Neural cell (in vitro differentiated cells): ENCODE measurements at regions not wholly inside any gene's neighbourhood (a gene's known extent, or its start where the extent isn't known, plus 50 kb on each side); places are given as distances from the start of the nearest gene placed in this dataset.

Source experiments
- H2AFZ ChIP-seq: fragments of 200-600, 300-800 bp; sonication (generic), shearing (Covaris generic); 2 replicates; pipeline ENCODE4 v1.6.0; 2014; ENCODE audit warnings: low read depth, mild to moderate bottlenecking, antibody characterized with exemption, low read length, moderate library complexity
- H3F3A ChIP-seq: fragments of 200-600 bp; shearing (Covaris generic); 2 replicates; pipeline ENCODE4 v1.6.1; 2016; ENCODE audit warnings: mild to moderate bottlenecking, moderate library complexity, mixed read lengths, antibody characterized with exemption, low read length; ENCODE audit not compliant: insufficient read depth, poor library complexity, severe bottlenecking
- H3K27ac ChIP-seq: fragments of 200-600, 300-800 bp; sonication (generic), shearing (Covaris generic); 2 replicates; pipeline ENCODE4 v1.5.1; 2014; ENCODE audit warnings: mild to moderate bottlenecking, low read length, moderate library complexity
- H3K27me3 ChIP-seq: fragments of 300-800, 200-600 bp; sonication (generic), shearing (Covaris generic); 2 replicates; pipeline ENCODE4 v1.6.0; 2014; ENCODE audit warnings: mild to moderate bottlenecking, low read depth, low read length, moderate library complexity; ENCODE audit not compliant: insufficient read depth
- H3K36me3 ChIP-seq: fragments of 300-800, 200-600 bp; sonication (generic), shearing (Covaris generic); 2 replicates; pipeline ENCODE4 v1.5.1; 2014; ENCODE audit warnings: mild to moderate bottlenecking, antibody characterized with exemption, low read length, moderate library complexity; ENCODE audit not compliant: insufficient read depth
- H3K4me2 ChIP-seq: fragments of 300-800, 200-600 bp; sonication (generic), shearing (Covaris generic); 2 replicates; pipeline ENCODE4 v1.6.0; 2014; ENCODE audit warnings: mild to moderate bottlenecking, low read length
- H3K4me3 ChIP-seq: fragments of 300-800, 200-600 bp; sonication (generic), shearing (Covaris generic); 2 replicates; pipeline ENCODE4 v1.5.1; 2014; ENCODE audit warnings: mild to moderate bottlenecking, low read length, moderate library complexity
- H3K79me2 ChIP-seq: fragments of 200-600 bp; shearing (Covaris generic); replicated peaks from 2 replicates; pipeline ENCODE4 v1.6.0; 2014; ENCODE audit warnings: mild to moderate bottlenecking, low read length, moderate library complexity; ENCODE audit not compliant: insufficient read depth
- H3K9ac ChIP-seq: fragments of 300-800, 200-600 bp; sonication (generic), shearing (Covaris generic); 2 replicates; pipeline ENCODE4 v1.6.1; 2016; ENCODE audit warnings: mild to moderate bottlenecking, low read length, mixed read lengths
- H3K9me2 ChIP-seq: fragments of 200-600 bp; shearing (Covaris generic); 2 replicates; pipeline ENCODE4 v1.6.1; 2016; ENCODE audit warnings: mild to moderate bottlenecking, low read length, mixed read lengths; ENCODE audit not compliant: insufficient read depth
- H3K9me3 ChIP-seq: fragments of 200-600, 300-800 bp; sonication (generic), shearing (Covaris generic); 2 replicates; pipeline ENCODE4 v1.6.1; 2016; ENCODE audit warnings: mild to moderate bottlenecking, mixed run types, low read length, moderate library complexity, mixed read lengths
- H4K20me1 ChIP-seq: fragments of 200-600 bp; shearing (Covaris generic); 2 replicates; pipeline ENCODE4 v1.6.1; 2016; ENCODE audit warnings: mild to moderate bottlenecking, mixed run types; ENCODE audit not compliant: insufficient read depth
- EP300 ChIP-seq: fragments of 450-650 bp; conservative IDR thresholded peaks from 2 replicates; pipeline ENCODE4 v1.6.1; 2014; ENCODE audit warnings: antibody characterized with exemption, mild to moderate bottlenecking, moderate library complexity; ENCODE audit not compliant: poor library complexity, severe bottlenecking
- EZH2 ChIP-seq: fragments of 200-600, 300-800 bp; shearing (Covaris generic), sonication (generic); IDR thresholded peaks from 2 replicates; pipeline ENCODE4 v1.6.1; 2014; ENCODE audit warnings: antibody characterized with exemption, low read length, borderline replicate concordance, mild to moderate bottlenecking; ENCODE audit not compliant: insufficient read depth, poor library complexity, severe bottlenecking
- MXI1 ChIP-seq: fragments of 450-650 bp; conservative IDR thresholded peaks from 2 replicates; pipeline ENCODE4 v1.6.1; 2014; ENCODE audit warnings: antibody characterized with exemption, mild to moderate bottlenecking; ENCODE audit not compliant: poor library complexity, severe bottlenecking
- POLR2AphosphoS5 ChIP-seq: IDR thresholded peaks from 2 replicates; pipeline ENCODE4 v1.6.1; 2012
- RAD21 ChIP-seq: fragments of 450-650 bp; conservative IDR thresholded peaks from 2 replicates; pipeline ENCODE4 v1.6.1; 2014; ENCODE audit warnings: antibody characterized with exemption, mild to moderate bottlenecking, moderate library complexity
- SMC3 ChIP-seq: fragments of 450-650 bp; conservative IDR thresholded peaks from 2 replicates; pipeline ENCODE4 v1.6.1; 2014; ENCODE audit warnings: antibody characterized with exemption, mild to moderate bottlenecking, moderate library complexity; ENCODE audit not compliant: poor library complexity
- TAF1 ChIP-seq: IDR thresholded peaks from 2 replicates; pipeline ENCODE4 v1.6.1; 2012; ENCODE audit warnings: low read depth
- TF ChIP-seq, protein P1 (sequence below): IDR thresholded peaks from 2 replicates; pipeline ENCODE4 v1.6.1; 2012; ENCODE audit warnings: borderline replicate concordance
- TF ChIP-seq, protein P2 (sequence below): fragments of 450-650 bp; IDR thresholded peaks from 2 replicates; pipeline ENCODE4 v1.5.1; 2014; ENCODE audit warnings: antibody characterized with exemption, mild to moderate bottlenecking, moderate library complexity; ENCODE audit not compliant: poor library complexity, severe bottlenecking

DNA sequence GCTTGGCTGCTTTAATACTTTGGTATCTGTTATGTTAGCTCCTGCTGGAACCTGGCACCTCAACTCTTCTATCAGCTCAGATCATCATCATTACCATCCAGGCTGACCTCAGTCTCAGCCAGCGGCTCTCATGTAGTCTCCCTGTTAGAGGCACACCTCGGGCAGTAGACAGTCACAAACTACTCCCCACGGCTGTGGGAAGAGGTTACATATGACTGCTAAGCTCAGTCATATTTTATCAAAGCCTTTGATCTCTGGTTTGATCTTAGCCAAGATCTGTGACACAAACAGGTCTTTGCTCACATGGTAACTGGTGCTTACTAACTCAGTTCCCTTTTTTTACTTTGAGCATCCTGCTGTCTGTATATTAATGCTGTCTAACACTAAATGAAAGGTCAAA lies 384.9 kb downstream of the CENPC start:
- H3K4me3 ChIP-seq: no peak overlapping the region
- H3K9me3 ChIP-seq: no peaks in the 10 kb centered on the region
- H3F3A ChIP-seq: no peaks in the 10 kb centered on the region
- H3K9me2 ChIP-seq: no peaks in the 10 kb centered on the region
- TF ChIP-seq, protein P1, sequence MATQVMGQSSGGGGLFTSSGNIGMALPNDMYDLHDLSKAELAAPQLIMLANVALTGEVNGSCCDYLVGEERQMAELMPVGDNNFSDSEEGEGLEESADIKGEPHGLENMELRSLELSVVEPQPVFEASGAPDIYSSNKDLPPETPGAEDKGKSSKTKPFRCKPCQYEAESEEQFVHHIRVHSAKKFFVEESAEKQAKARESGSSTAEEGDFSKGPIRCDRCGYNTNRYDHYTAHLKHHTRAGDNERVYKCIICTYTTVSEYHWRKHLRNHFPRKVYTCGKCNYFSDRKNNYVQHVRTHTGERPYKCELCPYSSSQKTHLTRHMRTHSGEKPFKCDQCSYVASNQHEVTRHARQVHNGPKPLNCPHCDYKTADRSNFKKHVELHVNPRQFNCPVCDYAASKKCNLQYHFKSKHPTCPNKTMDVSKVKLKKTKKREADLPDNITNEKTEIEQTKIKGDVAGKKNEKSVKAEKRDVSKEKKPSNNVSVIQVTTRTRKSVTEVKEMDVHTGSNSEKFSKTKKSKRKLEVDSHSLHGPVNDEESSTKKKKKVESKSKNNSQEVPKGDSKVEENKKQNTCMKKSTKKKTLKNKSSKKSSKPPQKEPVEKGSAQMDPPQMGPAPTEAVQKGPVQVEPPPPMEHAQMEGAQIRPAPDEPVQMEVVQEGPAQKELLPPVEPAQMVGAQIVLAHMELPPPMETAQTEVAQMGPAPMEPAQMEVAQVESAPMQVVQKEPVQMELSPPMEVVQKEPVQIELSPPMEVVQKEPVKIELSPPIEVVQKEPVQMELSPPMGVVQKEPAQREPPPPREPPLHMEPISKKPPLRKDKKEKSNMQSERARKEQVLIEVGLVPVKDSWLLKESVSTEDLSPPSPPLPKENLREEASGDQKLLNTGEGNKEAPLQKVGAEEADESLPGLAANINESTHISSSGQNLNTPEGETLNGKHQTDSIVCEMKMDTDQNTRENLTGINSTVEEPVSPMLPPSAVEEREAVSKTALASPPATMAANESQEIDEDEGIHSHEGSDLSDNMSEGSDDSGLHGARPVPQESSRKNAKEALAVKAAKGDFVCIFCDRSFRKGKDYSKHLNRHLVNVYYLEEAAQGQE: no peak
- TF ChIP-seq, protein P2, sequence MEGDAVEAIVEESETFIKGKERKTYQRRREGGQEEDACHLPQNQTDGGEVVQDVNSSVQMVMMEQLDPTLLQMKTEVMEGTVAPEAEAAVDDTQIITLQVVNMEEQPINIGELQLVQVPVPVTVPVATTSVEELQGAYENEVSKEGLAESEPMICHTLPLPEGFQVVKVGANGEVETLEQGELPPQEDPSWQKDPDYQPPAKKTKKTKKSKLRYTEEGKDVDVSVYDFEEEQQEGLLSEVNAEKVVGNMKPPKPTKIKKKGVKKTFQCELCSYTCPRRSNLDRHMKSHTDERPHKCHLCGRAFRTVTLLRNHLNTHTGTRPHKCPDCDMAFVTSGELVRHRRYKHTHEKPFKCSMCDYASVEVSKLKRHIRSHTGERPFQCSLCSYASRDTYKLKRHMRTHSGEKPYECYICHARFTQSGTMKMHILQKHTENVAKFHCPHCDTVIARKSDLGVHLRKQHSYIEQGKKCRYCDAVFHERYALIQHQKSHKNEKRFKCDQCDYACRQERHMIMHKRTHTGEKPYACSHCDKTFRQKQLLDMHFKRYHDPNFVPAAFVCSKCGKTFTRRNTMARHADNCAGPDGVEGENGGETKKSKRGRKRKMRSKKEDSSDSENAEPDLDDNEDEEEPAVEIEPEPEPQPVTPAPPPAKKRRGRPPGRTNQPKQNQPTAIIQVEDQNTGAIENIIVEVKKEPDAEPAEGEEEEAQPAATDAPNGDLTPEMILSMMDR: no peak
- no peak for TF ChIP-seq POLR2AphosphoS5
- no peak for TF ChIP-seq SMC3
- no peak overlapping the region for H3K4me2 ChIP-seq
- no peak overlapping the region for H3K9ac ChIP-seq
- no peaks in the 10 kb centered on the region for H3K79me2 ChIP-seq
- no peaks in the 10 kb centered on the region for H3K27me3 ChIP-seq
- H4K20me1 ChIP-seq: no peaks in the 10 kb centered on the region
- no peaks in the 10 kb centered on the region for H3K36me3 ChIP-seq
- H3K27ac ChIP-seq: no peak overlapping the region
- no peak overlapping the region for H2AFZ ChIP-seq

DNA sequence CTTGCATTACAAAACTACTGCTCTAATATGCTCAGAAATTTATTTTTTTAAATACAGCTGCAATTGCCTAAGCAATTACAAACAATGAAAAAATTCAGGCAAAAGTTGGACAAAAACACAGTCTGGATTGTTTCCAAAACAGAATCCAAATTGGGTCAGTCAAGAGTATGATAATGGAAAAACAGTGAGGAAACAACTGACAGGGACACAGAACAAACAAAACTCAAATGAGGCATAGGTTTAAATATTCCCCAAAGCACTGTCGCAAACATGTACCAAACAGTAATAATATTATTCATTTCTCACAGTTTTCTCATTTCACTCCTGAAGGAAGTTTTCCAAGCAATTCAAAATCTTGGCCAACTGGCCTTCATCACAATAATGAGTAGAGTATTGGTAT lies 386.6 kb downstream of the CENPC start:
- Histone ChIP-seq H3K9me2 (no peaks in the 10 kb centered on the region), H3K27me3 (no peaks in the 10 kb centered on the region), H3F3A (no peaks in the 10 kb centered on the region), H2AFZ (no peak overlapping the region), H3K4me3 (no peak overlapping the region), H3K9me3 (no peaks in the 10 kb centered on the region), H4K20me1 (no peaks in the 10 kb centered on the region), H3K36me3 (no peaks in the 10 kb centered on the region), H3K4me2 (no peak overlapping the region), H3K27ac (no peak overlapping the region), H3K79me2 (no peaks in the 10 kb centered on the region), H3K9ac (no peak overlapping the region)
- TF ChIP-seq SMC3: no peak
- no peak for TF ChIP-seq TAF1
- TF ChIP-seq, protein P2: no peak
- no peak for TF ChIP-seq EZH2
- TF ChIP-seq POLR2AphosphoS5: no peak
- no peak for TF ChIP-seq EP300
- TF ChIP-seq, protein P1: no peak
- no peak for TF ChIP-seq MXI1
- no peak for TF ChIP-seq RAD21
